ACC112 (cell line): ENCODE measurements at regions not wholly inside any gene's neighbourhood (a gene's known extent, or its start where the extent isn't known, plus 50 kb on each side); places are given as distances from the start of the nearest gene placed in this dataset.

Source experiments
- H2AFZ ChIP-seq: fragments of 200-600 bp; sonication (generic); one replicate; pipeline ENCODE4 v1.6.0; 2017; ENCODE audit warnings: antibody characterized with exemption, low read length; ENCODE audit not compliant: unreplicated experiment
- H3K27ac ChIP-seq: fragments of 200-600 bp; sonication (generic); 2 replicates; pipeline ENCODE4 v1.5.1; 2014; ENCODE audit warnings: low read depth, mild to moderate bottlenecking, antibody characterized with exemption, low read length, moderate library complexity
- H3K27me3 ChIP-seq: fragments of 200-600 bp; sonication (generic); 2 replicates; pipeline ENCODE4 v1.6.1; 2014; ENCODE audit warnings: mild to moderate bottlenecking, antibody characterized with exemption, low read length, moderate library complexity, mixed read lengths; ENCODE audit not compliant: insufficient read depth
- H3K36me3 ChIP-seq: fragments of 200-600 bp; sonication (generic); 2 replicates; pipeline ENCODE4 v1.6.1; 2016; ENCODE audit warnings: mild to moderate bottlenecking, antibody characterized with exemption, low read length, moderate library complexity, mixed read lengths; ENCODE audit not compliant: insufficient read depth
- H3K4me1 ChIP-seq: fragments of 200-600 bp; sonication (generic); one replicate; pipeline ENCODE4 v1.6.1; 2016; ENCODE audit warnings: low read length, mixed read lengths; ENCODE audit not compliant: insufficient read depth, unreplicated experiment, control insufficient read depth
- H3K4me3 ChIP-seq: fragments of 200-600 bp; sonication (generic); 2 replicates; pipeline ENCODE4 v1.5.1; 2014; ENCODE audit warnings: mild to moderate bottlenecking, low read depth, low read length
- H3K79me2 ChIP-seq: fragments of 200-600 bp; sonication (generic); one replicate; pipeline ENCODE4 v1.6.0; 2016; ENCODE audit warnings: low read length; ENCODE audit not compliant: control insufficient read depth, unreplicated experiment, insufficient read depth

DNA sequence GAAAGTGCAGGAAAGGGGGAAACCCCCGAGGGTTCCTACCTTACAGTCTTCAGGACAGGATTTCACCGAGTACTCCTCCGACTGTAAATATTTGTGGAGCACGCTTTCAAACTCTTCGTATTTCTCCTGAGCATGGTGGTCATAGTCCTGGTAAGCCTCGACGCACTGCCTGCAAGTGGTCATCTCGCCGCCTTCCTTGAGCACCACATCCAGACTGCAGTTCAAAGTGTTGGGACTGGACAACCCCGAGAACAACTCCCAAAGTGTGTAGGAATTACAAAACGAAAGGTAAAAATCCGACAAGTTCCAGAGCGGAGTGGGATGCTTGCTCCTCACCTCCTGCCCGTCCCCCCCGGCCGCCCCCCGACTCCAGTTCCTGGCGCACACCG lies 349.7 kb downstream of the LIG4 start:
- Histone ChIP-seq H3K79me2 (peaks cover 15% of the 10 kb centered on the region), H3K27me3 (no peaks in the 10 kb centered on the region), H3K4me3 (peak overlapping the region; percentile 95), H3K36me3 (no peaks in the 10 kb centered on the region), H2AFZ (no peak overlapping the region), H3K4me1 (peaks cover 6% of the 10 kb centered on the region), H3K27ac (no peak overlapping the region)

DNA sequence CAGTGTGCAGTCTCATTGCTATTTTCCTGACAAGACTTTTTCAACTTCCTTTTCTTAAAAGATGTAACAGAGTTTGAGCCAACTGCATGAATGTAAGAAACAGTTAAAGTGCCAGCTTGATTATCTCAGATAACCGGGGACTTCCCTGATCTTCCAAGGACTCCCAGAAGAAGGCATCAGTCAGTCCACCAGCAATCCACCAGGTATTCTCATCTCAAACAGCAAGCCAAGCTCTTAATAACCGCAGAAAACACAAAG lies 350.1 kb downstream of the LIG4 start:
- H3K27me3 ChIP-seq, result no peaks in the 10 kb centered on the region
- H3K79me2 ChIP-seq, result peaks cover 15% of the 10 kb centered on the region
- no peaks in the 10 kb centered on the region for H3K36me3 ChIP-seq
- H3K4me1 ChIP-seq, result peaks cover 6% of the 10 kb centered on the region
- peak overlapping the region; percentile 95 for H3K4me3 ChIP-seq
- H3K27ac ChIP-seq, result no peak overlapping the region
- H2AFZ ChIP-seq, result no peak overlapping the region

DNA sequence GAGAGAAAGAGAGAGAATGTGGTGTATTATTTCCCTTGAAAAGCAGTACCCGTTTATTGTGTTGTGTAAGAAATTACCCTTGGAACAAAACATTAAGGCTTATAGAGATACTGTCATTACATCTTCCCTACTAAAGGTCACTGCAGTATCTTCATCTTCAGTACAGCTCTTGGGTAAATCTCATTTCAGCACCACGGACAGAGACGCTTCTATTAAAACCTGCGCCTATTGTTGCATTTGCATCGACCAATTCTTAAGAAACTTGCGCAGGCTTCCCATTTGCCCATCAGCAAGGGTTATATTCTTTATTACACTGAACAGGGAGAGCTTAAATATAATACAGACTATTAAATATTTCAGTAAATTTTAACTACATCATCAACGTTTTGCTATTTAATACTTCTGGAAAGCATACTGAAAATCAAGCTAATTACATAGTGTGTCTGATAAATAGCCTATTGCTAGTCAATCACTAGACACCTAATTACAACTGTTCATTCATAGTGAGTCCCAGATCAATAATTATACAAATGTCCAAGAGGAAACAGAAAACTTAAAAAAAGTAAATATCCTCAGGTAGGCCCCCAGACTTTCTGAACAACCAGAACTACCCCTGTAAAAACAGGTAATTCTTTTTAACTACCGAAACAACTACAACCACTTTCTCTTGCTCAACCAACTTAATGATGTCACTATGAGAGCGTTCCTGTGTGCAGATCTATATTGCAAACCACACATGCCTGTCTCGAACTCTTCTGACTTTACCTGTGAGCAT lies 350.6 kb downstream of the LIG4 start:
- Histone ChIP-seq H3K79me2 (peaks cover 15% of the 10 kb centered on the region), H3K4me3 (peak overlapping the region; percentile 95), H3K4me1 (peaks cover 6% of the 10 kb centered on the region), H3K27ac (no peak overlapping the region), H2AFZ (no peak overlapping the region), H3K27me3 (no peaks in the 10 kb centered on the region), H3K36me3 (no peaks in the 10 kb centered on the region)

- no peaks in the 10 kb centered on the region for H3K36me3 ChIP-seq
- H3K27ac ChIP-seq, result no peak overlapping the region
- no peaks in the 10 kb centered on the region for H3K27me3 ChIP-seq
- no peak overlapping the region for H3K4me3 ChIP-seq
- peaks cover 6% of the 10 kb centered on the region for H3K4me1 ChIP-seq
- no peak overlapping the region for H2AFZ ChIP-seq
- peaks cover 19% of the 10 kb centered on the region for H3K79me2 ChIP-seq
Observed at GRCh38 chr13:107860284-107860683, 355.1 kb downstream of the LIG4 start.

- Histone ChIP-seq H3K36me3 (no peaks in the 10 kb centered on the region), H3K4me3 (no peak overlapping the region), H3K79me2 (peaks cover 4% of the 10 kb centered on the region), H3K27ac (no peak overlapping the region), H2AFZ (no peak overlapping the region), H3K27me3 (no peaks in the 10 kb centered on the region), H3K4me1 (no peaks in the 10 kb centered on the region)
Observed at GRCh38 chr13:107854880-107855279, 360.5 kb downstream of the LIG4 start.

GRCh38 chr13:107852072-107852471 lies 363.3 kb downstream of the LIG4 start:
- Histone ChIP-seq H3K4me3 (no peak overlapping the region), H3K36me3 (no peaks in the 10 kb centered on the region), H3K4me1 (no peaks in the 10 kb centered on the region), H3K79me2 (no peaks in the 10 kb centered on the region), H3K27ac (no peak overlapping the region), H2AFZ (no peak overlapping the region), H3K27me3 (no peaks in the 10 kb centered on the region)

DNA sequence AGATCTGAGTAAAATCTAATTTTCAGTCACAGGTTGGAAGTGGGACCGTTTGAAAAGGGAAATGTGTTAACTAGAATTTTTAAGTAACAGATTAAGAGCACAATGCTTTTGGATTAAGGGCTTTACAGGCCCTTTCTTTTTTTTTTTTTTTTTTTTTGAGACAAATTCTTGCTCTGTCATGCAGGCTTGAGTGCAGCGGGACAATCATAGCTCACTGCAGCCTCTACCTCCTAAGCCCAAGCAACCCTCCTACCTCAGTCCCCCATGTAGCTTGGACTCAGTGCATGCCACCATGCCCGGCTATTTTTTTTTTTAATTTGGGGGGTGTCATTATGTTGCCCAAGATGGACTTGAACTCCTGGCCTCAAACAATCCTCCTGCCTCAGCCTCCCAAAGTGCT lies 363.7 kb downstream of the LIG4 start:
- Histone ChIP-seq H3K27ac (no peak overlapping the region), H3K27me3 (no peaks in the 10 kb centered on the region), H2AFZ (no peak overlapping the region), H3K4me3 (no peak overlapping the region), H3K4me1 (no peaks in the 10 kb centered on the region), H3K36me3 (no peaks in the 10 kb centered on the region), H3K79me2 (no peaks in the 10 kb centered on the region)

DNA sequence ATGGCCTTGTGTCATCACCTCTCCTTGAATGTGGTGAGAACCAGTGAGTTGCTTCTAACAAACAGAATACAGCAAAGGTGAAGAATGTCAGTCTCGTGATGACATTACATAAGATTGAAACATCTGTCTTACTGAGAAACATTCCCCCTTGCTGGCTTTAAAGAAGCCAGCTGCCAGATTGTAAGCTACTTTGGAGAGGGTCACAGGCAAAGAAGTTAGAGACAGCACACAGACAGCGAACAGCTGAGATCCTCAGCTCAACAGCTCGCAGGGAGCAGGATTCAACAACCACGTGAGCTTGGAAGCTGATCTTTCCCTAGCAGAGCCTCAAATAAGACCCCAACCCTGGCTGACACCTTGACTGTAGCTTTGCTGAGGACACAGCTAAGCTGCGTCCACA lies 367.9 kb downstream of the LIG4 start:
- Histone ChIP-seq H2AFZ (no peak overlapping the region), H3K27ac (no peak overlapping the region), H3K4me1 (peaks cover 10% of the 10 kb centered on the region)

GRCh38 chr13:107846642-107847041 lies 368.7 kb downstream of the LIG4 start:
- Histone ChIP-seq H3K4me1 (peaks cover 14% of the 10 kb centered on the region), H3K79me2 (no peaks in the 10 kb centered on the region)

More for the DNA sequence above, 367.9 kb downstream of the LIG4 start:
- Histone ChIP-seq H3K4me3 (no peak overlapping the region), H3K27me3 (no peaks in the 10 kb centered on the region), H3K36me3 (no peaks in the 10 kb centered on the region), H3K79me2 (no peaks in the 10 kb centered on the region)

DNA sequence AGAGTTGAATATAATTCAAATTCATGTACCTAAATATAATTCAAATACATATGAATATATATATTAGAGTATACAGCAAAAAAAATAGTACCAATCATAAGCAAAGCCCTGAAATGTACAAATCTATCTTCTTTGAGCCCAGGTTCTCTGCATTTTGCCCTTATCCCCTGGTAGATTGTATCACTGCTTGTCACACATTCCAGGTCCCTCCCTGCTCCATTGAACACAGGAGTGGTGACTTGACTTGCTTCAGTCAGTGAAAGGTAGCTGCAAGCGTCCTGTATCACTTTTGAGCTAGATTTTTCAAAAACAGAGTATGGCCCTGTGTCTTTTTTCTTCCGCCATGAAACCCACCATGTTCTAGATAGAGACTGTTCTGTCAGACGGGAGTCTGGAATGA lies 369.4 kb downstream of the LIG4 start:
- Histone ChIP-seq H3K27ac (no peak overlapping the region), H3K27me3 (no peaks in the 10 kb centered on the region), H3K36me3 (no peaks in the 10 kb centered on the region), H2AFZ (no peak overlapping the region), H3K4me1 (peaks cover 17% of the 10 kb centered on the region), H3K79me2 (no peaks in the 10 kb centered on the region), H3K4me3 (no peak overlapping the region)

More at GRCh38 chr13:107846642-107847041, 368.7 kb downstream of the LIG4 start:
- Histone ChIP-seq H2AFZ (no peak overlapping the region), H3K36me3 (no peaks in the 10 kb centered on the region), H3K27me3 (no peaks in the 10 kb centered on the region), H3K4me3 (no peak overlapping the region), H3K27ac (no peak overlapping the region)

DNA sequence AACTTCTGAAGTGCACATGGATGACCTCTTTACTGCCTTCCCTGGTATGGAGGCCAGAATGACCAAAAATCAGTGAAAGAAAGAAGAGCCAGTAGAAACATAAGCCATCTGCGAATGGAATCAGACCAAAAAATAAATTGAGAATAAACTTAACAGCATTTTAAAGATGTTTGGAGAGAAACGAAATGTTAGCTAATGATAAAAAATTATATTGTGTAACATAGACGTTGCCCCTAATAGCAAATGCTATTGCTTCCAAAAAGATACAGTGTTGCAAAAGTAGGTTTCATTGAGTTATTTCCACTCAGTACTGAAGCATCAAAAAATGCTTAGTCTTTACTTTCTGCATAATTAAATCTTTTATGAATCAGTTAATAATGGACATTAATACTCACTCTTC lies 371.7 kb downstream of the LIG4 start:
- Histone ChIP-seq H3K4me1 (peaks cover 17% of the 10 kb centered on the region), H3K4me3 (no peak overlapping the region), H3K27me3 (no peaks in the 10 kb centered on the region), H3K27ac (no peak overlapping the region), H3K79me2 (no peaks in the 10 kb centered on the region), H2AFZ (no peak overlapping the region), H3K36me3 (no peaks in the 10 kb centered on the region)
